Fibroblast of skin of right biceps (primary cell): ENCODE measurements at regions not wholly inside any gene's neighbourhood (a gene's known extent, or its start where the extent isn't known, plus 50 kb on each side); places are given as distances from the start of the nearest gene placed in this dataset.
A peak's percentile ranks its signal among the peaks of the same experiment; 100 is the strongest.
"Not testable (repeated sequence)": the region's sequence is repeated elsewhere in the genome, so short reads cannot be mapped to it uniquely, and the experiment has no call there.

Experiments
- DNase-seq: peaks from one replicate; pipeline ENCODE4 v3.0.0-alpha.2; 2013

GRCh38 chr3:10707400-10708215 is 108.4 kb upstream of the SLC6A11 start:
- DNase-seq: no peak

- no peak for DNase-seq
These were observed 107.7 kb upstream of the SLC6A11 start for GRCh38 chr3:10708216-10708893.

- no peak for DNase-seq
These were observed 106.8 kb upstream of the SLC6A11 start for GRCh38 chr3:10709110-10709781.

- DNase-seq: no peak
These were observed 103.9 kb upstream of the SLC6A11 start for GRCh38 chr3:10712121-10712520.

- no peak for DNase-seq
These were observed 102.4 kb upstream of the SLC6A11 start for GRCh38 chr3:10713656-10714055.

- DNase-seq: no peak
These were observed 100.1 kb upstream of the SLC6A11 start for GRCh38 chr3:10715886-10716285.

GRCh38 chr3:10716964-10717363 is 99.1 kb upstream of the SLC6A11 start:
- DNase-seq: no peak

- no peak for DNase-seq
These were observed 98.3 kb upstream of the SLC6A11 start for GRCh38 chr3:10717756-10718155.

- DNase-seq: no peak
These were observed 94.9 kb upstream of the SLC6A11 start for GRCh38 chr3:10721101-10721500.

- DNase-seq: no peak
These were observed 93.1 kb upstream of the SLC6A11 start for GRCh38 chr3:10722911-10723310.

- no peak for DNase-seq
These were observed 92.0 kb upstream of the SLC6A11 start for GRCh38 chr3:10723991-10724390.

GRCh38 chr3:10725067-10725466 is 91.0 kb upstream of the SLC6A11 start:
- DNase-seq: no peak

- DNase-seq: no peak
These were observed 90.2 kb upstream of the SLC6A11 start for GRCh38 chr3:10725846-10726245.

GRCh38 chr3:10726787-10727186 is 89.2 kb upstream of the SLC6A11 start:
- DNase-seq: no peak

- DNase-seq: no peak
These were observed 86.6 kb upstream of the SLC6A11 start for GRCh38 chr3:10729439-10729838.

GRCh38 chr3:10732292-10732691 is 83.7 kb upstream of the SLC6A11 start:
- no peak for DNase-seq

GRCh38 chr3:10733297-10733696 is 82.7 kb upstream of the SLC6A11 start:
- DNase-seq: no peak

GRCh38 chr3:10736444-10736843 is 79.6 kb upstream of the SLC6A11 start:
- not testable (repeated sequence) for DNase-seq

GRCh38 chr3:10737785-10738184 is 78.2 kb upstream of the SLC6A11 start:
- no peak for DNase-seq

- peak; percentile 61 for DNase-seq
These were observed 77.2 kb upstream of the SLC6A11 start for GRCh38 chr3:10738688-10739372.

GRCh38 chr3:10740954-10741353 is 75.1 kb upstream of the SLC6A11 start:
- no peak for DNase-seq

- DNase-seq: no peak
These were observed 73.9 kb upstream of the SLC6A11 start for GRCh38 chr3:10741891-10742671.
